HEK293T (cell line): ENCODE measurements at regions not wholly inside any gene's neighbourhood (a gene's known extent, or its start where the extent isn't known, plus 50 kb on each side); places are given as distances from the start of the nearest gene placed in this dataset.

Experiments used
- ARNT ChIP-seq: fragments of 450-650 bp; IDR thresholded peaks from 2 replicates; pipeline ENCODE4 v1.6.1; 2017; ENCODE audit warnings: mild to moderate bottlenecking
- BHLHE40 ChIP-seq: fragments of 450-650 bp; IDR thresholded peaks from 2 replicates; pipeline ENCODE4 v1.6.1; 2016; ENCODE audit warnings: mild to moderate bottlenecking, moderate library complexity, borderline replicate concordance
- ELF4 ChIP-seq: fragments of 450-650 bp; IDR thresholded peaks from 2 replicates; pipeline ENCODE4 v1.6.1; 2017; ENCODE audit warnings: antibody characterized with exemption
- FOXA1 ChIP-seq: fragments of 450-650 bp; IDR thresholded peaks from 2 replicates; pipeline ENCODE4 v1.6.1; 2016; ENCODE audit warnings: mild to moderate bottlenecking
- FOXK2 ChIP-seq: fragments of 450-650 bp; IDR thresholded peaks from 2 replicates; pipeline ENCODE4 v1.6.1; 2016; ENCODE audit warnings: mild to moderate bottlenecking
- HDGF ChIP-seq: fragments of 450-650 bp; IDR thresholded peaks from 2 replicates; pipeline ENCODE4 v1.6.1; 2017; ENCODE audit warnings: antibody characterized with exemption, borderline replicate concordance
- L3MBTL2 ChIP-seq: fragments of 450-650 bp; conservative IDR thresholded peaks from 2 replicates; pipeline ENCODE4 v1.6.1; 2016; ENCODE audit warnings: mild to moderate bottlenecking
- NFRKB ChIP-seq: fragments of 450-650 bp; IDR thresholded peaks from 2 replicates; pipeline ENCODE4 v1.6.1; 2016; ENCODE audit warnings: mild to moderate bottlenecking, moderate library complexity
- SP1 ChIP-seq: fragments of 450-650 bp; IDR thresholded peaks from 2 replicates; pipeline ENCODE4 v1.6.1; 2017
- SUZ12 ChIP-seq: fragments of 450-650 bp; IDR thresholded peaks from 2 replicates; pipeline ENCODE4 v1.6.1; 2016; ENCODE audit warnings: mild to moderate bottlenecking
- TARDBP ChIP-seq: fragments of 450-650 bp; IDR thresholded peaks from 2 replicates; pipeline ENCODE4 v1.6.1; 2016

DNA sequence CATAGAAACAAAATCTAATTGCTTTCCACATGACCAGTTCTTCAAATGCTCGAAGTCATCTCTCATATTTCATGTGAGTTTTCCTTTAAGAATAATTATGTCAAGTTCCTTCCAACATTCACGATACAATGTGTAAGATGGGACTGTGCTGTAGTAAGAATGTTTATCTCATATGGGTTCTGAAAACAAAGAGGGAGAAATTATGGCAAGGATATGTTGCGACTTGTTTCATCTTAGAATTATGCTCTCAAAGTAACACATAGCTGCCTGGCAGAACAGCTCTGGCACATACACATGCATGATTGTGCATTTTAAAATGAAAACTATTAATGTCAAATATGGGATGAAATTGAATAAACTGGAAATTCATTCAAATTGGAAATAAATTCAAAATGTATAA, 314.8 kb upstream of the ACVR2A start:
- TF ChIP-seq HDGF (no peak), TARDBP (no peak), SP1 (no peak), SUZ12 (no peak), BHLHE40 (no peak), L3MBTL2 (no peak), ARNT (no peak), NFRKB (no peak), FOXK2 (no peak), FOXA1 (no peak), ELF4 (no peak)
